ENCODE measurements at regions not wholly inside any gene's neighbourhood (a gene's known extent, or its start where the extent isn't known, plus 50 kb on each side); places are given as distances from the start of the nearest gene placed in this dataset.

DNA sequence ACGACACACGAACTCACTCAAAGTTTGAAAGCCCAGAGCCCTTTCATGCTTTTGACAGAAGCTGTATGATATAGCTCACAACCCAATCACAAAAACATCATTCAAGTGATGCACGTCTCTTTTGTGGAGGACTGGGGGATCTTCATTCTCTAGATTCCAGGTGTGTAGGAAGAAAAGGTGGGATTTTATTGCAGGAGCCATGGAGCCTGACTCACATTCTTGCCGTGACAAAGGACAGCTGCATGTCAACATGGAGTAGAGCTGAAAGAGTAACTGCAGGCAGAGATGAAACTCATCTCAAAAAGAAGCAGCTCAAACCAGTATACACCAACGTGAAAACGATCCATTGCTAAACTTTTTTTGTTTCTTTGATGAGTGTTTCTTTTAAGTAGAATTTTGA lies 50.9 kb upstream of the PDE1A start:
- Histone ChIP-seq H3K36me3 (ENCODE audit: control insufficient read depth, insufficient read depth, low read length) (no peaks in the 10 kb centered on the region), H3K4me1 (replicated peaks in 1 of 2; ENCODE audit: control insufficient read depth in 2 of 2, insufficient read depth in 2 of 2, low read length in 2 of 2) (no peaks in the 10 kb centered on the region), H3K79me2 (ENCODE audit: control insufficient read depth, insufficient read depth, low read length) (no peaks in the 10 kb centered on the region), H3K9me1 (ENCODE audit: control insufficient read depth, insufficient read depth, low read length) (no peaks in the 10 kb centered on the region), H3K9me3 (replicated peaks; ENCODE audit: control insufficient read depth, insufficient read depth, low read depth, low read length) (no peaks in the 10 kb centered on the region), H4K20me1 (replicated peaks; ENCODE audit: control insufficient read depth, insufficient read depth, low read length) (no peaks in the 10 kb centered on the region), H3K27ac (ENCODE audit: extremely low read depth, low read depth, low read length) (no peak overlapping the region), H2AFZ (ENCODE audit: low read depth, low read length) (no peak overlapping the region), H3K4me2 (ENCODE audit: insufficient read depth, low read length) (no peak overlapping the region), H3K27me3 (ENCODE audit: control insufficient read depth in 2 of 2, insufficient read depth in 2 of 2, low read length in 2 of 2) (no peaks in the 10 kb centered on the region), H3K9ac (ENCODE audit: insufficient read depth in 1 of 2, low read depth in 2 of 2, low read length in 2 of 2) (no peak overlapping the region), H3K4me3 (no peak overlapping the region)
- BruUV-seq (replicated peaks), result no TSS peak
- ChIA-PET POLR2A (no interaction called here), CTCF (ENCODE audit: low intra/inter-chr PET ratio) (no interaction called here)
- ATAC-seq (no peak), FAIRE-seq (no peak), DNase-seq (ENCODE audit: extremely low read depth in 1 of 4, low spot score in 3 of 4) (no peak)
- in situ Hi-C loops (cut with MboI), result no loop called here
- TF ChIP-seq, protein P1, sequence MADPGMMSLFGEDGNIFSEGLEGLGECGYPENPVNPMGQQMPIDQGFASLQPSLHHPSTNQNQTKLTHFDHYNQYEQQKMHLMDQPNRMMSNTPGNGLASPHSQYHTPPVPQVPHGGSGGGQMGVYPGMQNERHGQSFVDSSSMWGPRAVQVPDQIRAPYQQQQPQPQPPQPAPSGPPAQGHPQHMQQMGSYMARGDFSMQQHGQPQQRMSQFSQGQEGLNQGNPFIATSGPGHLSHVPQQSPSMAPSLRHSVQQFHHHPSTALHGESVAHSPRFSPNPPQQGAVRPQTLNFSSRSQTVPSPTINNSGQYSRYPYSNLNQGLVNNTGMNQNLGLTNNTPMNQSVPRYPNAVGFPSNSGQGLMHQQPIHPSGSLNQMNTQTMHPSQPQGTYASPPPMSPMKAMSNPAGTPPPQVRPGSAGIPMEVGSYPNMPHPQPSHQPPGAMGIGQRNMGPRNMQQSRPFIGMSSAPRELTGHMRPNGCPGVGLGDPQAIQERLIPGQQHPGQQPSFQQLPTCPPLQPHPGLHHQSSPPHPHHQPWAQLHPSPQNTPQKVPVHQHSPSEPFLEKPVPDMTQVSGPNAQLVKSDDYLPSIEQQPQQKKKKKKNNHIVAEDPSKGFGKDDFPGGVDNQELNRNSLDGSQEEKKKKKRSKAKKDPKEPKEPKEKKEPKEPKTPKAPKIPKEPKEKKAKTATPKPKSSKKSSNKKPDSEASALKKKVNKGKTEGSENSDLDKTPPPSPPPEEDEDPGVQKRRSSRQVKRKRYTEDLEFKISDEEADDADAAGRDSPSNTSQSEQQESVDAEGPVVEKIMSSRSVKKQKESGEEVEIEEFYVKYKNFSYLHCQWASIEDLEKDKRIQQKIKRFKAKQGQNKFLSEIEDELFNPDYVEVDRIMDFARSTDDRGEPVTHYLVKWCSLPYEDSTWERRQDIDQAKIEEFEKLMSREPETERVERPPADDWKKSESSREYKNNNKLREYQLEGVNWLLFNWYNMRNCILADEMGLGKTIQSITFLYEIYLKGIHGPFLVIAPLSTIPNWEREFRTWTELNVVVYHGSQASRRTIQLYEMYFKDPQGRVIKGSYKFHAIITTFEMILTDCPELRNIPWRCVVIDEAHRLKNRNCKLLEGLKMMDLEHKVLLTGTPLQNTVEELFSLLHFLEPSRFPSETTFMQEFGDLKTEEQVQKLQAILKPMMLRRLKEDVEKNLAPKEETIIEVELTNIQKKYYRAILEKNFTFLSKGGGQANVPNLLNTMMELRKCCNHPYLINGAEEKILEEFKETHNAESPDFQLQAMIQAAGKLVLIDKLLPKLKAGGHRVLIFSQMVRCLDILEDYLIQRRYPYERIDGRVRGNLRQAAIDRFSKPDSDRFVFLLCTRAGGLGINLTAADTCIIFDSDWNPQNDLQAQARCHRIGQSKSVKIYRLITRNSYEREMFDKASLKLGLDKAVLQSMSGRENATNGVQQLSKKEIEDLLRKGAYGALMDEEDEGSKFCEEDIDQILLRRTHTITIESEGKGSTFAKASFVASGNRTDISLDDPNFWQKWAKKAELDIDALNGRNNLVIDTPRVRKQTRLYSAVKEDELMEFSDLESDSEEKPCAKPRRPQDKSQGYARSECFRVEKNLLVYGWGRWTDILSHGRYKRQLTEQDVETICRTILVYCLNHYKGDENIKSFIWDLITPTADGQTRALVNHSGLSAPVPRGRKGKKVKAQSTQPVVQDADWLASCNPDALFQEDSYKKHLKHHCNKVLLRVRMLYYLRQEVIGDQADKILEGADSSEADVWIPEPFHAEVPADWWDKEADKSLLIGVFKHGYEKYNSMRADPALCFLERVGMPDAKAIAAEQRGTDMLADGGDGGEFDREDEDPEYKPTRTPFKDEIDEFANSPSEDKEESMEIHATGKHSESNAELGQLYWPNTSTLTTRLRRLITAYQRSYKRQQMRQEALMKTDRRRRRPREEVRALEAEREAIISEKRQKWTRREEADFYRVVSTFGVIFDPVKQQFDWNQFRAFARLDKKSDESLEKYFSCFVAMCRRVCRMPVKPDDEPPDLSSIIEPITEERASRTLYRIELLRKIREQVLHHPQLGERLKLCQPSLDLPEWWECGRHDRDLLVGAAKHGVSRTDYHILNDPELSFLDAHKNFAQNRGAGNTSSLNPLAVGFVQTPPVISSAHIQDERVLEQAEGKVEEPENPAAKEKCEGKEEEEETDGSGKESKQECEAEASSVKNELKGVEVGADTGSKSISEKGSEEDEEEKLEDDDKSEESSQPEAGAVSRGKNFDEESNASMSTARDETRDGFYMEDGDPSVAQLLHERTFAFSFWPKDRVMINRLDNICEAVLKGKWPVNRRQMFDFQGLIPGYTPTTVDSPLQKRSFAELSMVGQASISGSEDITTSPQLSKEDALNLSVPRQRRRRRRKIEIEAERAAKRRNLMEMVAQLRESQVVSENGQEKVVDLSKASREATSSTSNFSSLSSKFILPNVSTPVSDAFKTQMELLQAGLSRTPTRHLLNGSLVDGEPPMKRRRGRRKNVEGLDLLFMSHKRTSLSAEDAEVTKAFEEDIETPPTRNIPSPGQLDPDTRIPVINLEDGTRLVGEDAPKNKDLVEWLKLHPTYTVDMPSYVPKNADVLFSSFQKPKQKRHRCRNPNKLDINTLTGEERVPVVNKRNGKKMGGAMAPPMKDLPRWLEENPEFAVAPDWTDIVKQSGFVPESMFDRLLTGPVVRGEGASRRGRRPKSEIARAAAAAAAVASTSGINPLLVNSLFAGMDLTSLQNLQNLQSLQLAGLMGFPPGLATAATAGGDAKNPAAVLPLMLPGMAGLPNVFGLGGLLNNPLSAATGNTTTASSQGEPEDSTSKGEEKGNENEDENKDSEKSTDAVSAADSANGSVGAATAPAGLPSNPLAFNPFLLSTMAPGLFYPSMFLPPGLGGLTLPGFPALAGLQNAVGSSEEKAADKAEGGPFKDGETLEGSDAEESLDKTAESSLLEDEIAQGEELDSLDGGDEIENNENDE (IDR thresholded peaks at IDR 0.05; ENCODE audit: low read depth, low read length), result no peak
- TF ChIP-seq KAT8 (IDR thresholded peaks at IDR 0.05; ENCODE audit: low read depth), result no peak
- TF ChIP-seq ZZZ3 (IDR thresholded peaks at IDR 0.05), result no peak
- no peak for TF ChIP-seq ZC3H11A (IDR thresholded peaks at IDR 0.05; ENCODE audit: low read depth, low read length)
- no peak for TF ChIP-seq ZNF253 (CRISPR knock-in tag; conservative IDR thresholded peaks at IDR 0.05)
- TF ChIP-seq ZNF282 (CRISPR knock-in tag; IDR thresholded peaks at IDR 0.05), result no peak
- no peak for TF ChIP-seq SAFB (IDR thresholded peaks at IDR 0.05; ENCODE audit: borderline replicate concordance, low read depth, low read length)
- TF ChIP-seq CBFA2T3 (IDR thresholded peaks at IDR 0.05), result no peak
- TF ChIP-seq MAFF (IDR thresholded peaks at IDR 0.05; ENCODE audit: low read length), result no peak
- TF ChIP-seq, protein P2, sequence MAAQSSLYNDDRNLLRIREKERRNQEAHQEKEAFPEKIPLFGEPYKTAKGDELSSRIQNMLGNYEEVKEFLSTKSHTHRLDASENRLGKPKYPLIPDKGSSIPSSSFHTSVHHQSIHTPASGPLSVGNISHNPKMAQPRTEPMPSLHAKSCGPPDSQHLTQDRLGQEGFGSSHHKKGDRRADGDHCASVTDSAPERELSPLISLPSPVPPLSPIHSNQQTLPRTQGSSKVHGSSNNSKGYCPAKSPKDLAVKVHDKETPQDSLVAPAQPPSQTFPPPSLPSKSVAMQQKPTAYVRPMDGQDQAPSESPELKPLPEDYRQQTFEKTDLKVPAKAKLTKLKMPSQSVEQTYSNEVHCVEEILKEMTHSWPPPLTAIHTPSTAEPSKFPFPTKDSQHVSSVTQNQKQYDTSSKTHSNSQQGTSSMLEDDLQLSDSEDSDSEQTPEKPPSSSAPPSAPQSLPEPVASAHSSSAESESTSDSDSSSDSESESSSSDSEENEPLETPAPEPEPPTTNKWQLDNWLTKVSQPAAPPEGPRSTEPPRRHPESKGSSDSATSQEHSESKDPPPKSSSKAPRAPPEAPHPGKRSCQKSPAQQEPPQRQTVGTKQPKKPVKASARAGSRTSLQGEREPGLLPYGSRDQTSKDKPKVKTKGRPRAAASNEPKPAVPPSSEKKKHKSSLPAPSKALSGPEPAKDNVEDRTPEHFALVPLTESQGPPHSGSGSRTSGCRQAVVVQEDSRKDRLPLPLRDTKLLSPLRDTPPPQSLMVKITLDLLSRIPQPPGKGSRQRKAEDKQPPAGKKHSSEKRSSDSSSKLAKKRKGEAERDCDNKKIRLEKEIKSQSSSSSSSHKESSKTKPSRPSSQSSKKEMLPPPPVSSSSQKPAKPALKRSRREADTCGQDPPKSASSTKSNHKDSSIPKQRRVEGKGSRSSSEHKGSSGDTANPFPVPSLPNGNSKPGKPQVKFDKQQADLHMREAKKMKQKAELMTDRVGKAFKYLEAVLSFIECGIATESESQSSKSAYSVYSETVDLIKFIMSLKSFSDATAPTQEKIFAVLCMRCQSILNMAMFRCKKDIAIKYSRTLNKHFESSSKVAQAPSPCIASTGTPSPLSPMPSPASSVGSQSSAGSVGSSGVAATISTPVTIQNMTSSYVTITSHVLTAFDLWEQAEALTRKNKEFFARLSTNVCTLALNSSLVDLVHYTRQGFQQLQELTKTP (IDR thresholded peaks at IDR 0.05; ENCODE audit: low read depth in 1 of 2, partially characterized antibody in 2 of 2), result no peak
- WGBS (ENCODE audit: insufficient coverage, low coverage, missing lambda C conversion rate), result under 1% methylated on average over 6 of the region's 6 CpGs
- intact Hi-C loops (cut with micrococcal nuclease), result no loop called here

Measured in K562 (cell line).